Panc1 (cell line): ENCODE measurements at regions not wholly inside any gene's neighbourhood (a gene's known extent, or its start where the extent isn't known, plus 50 kb on each side); places are given as distances from the start of the nearest gene placed in this dataset.

Experiments used
- ATAC-seq: fragments of 200-7000 bp; cut with Tn5 transposase; 2 replicates; pipeline ENCODE4 v1.9.1; 2020; ENCODE audit warnings: mild to moderate bottlenecking, moderate library complexity
- BruUV-seq: library from RNA; stranded (reverse); fragments of 400-500 nt; replicated peaks from 2 replicates; lab custom pipeline; 2021; lab: Mats Ljungman, UMichigan
- CTCF ChIA-PET: fragments of 300-600 bp; sonication (Branson Sonifier 250); formaldehyde crosslinking; loops from one replicate; lab custom pipeline; 2022; ENCODE audit warnings: antibody characterized with exemption; lab: Charles Lee
- POLR2A ChIA-PET: fragments of 300-600 bp; sonication (Branson Sonifier 250); formaldehyde crosslinking; loops from one replicate; lab custom pipeline; 2022; ENCODE audit warnings: antibody characterized with exemption; lab: Charles Lee
- DNase-seq: peaks from one replicate; pipeline ENCODE4 v3.0.0-alpha.2; 2010; ENCODE audit warnings: low read depth, low spot score
- H3K27ac ChIP-seq: 2 replicates; pipeline ENCODE4 v1.5.1; 2011; ENCODE audit warnings: mild to moderate bottlenecking, low read length, inconsistent platforms
- H3K27me3 ChIP-seq: fragments of 200-500 bp; sonication (Bioruptor generic); 2 replicates; pipeline ENCODE4 v1.6.0; 2014; ENCODE audit warnings: low read length, inconsistent platforms; ENCODE audit not compliant: control insufficient read depth, insufficient read depth
- H3K36me3 ChIP-seq: fragments of 200-500 bp; sonication (Bioruptor generic); 2 replicates; pipeline ENCODE4 v1.5.1; 2014; ENCODE audit warnings: inconsistent platforms, mild to moderate bottlenecking, low read length, moderate library complexity; ENCODE audit not compliant: control insufficient read depth, insufficient read depth
- H3K4me1 ChIP-seq: 2 replicates; pipeline ENCODE4 v1.5.1; 2011; ENCODE audit warnings: inconsistent platforms, mild to moderate bottlenecking, low read length, moderate library complexity; ENCODE audit not compliant: control insufficient read depth, insufficient read depth
- H3K4me3 ChIP-seq, 2 experiments: 2 replicates each; pipeline ENCODE4 v1.5.1; 2011 to 2012; ENCODE audit warnings: low read depth in 2 of 2, low read length in 2 of 2, mild to moderate bottlenecking in 2 of 2, inconsistent platforms in 1 of 2, moderate library complexity in 1 of 2
- H3K9me3 ChIP-seq: fragments of 200-500 bp; sonication (Bioruptor generic); 2 replicates; pipeline ENCODE4 v1.5.1; 2014; ENCODE audit warnings: low read depth, mild to moderate bottlenecking, inconsistent platforms, low read length, moderate library complexity; ENCODE audit not compliant: control insufficient read depth, insufficient read depth
- POLR2AphosphoS5 ChIP-seq: IDR thresholded peaks from 2 replicates; pipeline ENCODE4 v1.6.1; 2012; ENCODE audit warnings: mild to moderate bottlenecking, low read depth, low read length, moderate library complexity
- SIN3A ChIP-seq: IDR thresholded peaks from 2 replicates; pipeline ENCODE4 v1.6.1; 2012; ENCODE audit warnings: low read depth, mild to moderate bottlenecking, low read length, moderate library complexity, borderline replicate concordance; ENCODE audit not compliant: insufficient read depth
- TCF7L2 ChIP-seq: IDR thresholded peaks from 2 replicates; pipeline ENCODE4 v1.6.1; 2011; ENCODE audit warnings: mild to moderate bottlenecking, low read depth, low read length, inconsistent platforms
- in situ Hi-C: cut with HindIII; loops from 2 replicates; pipeline ENCODE4 v1.10.0; 2016; ENCODE audit warnings: low sequenced_read_pairs, low pct_unique_long_range_greater_than_20kb
- intact Hi-C: fragments of 100-400 bp; cut with micrococcal nuclease; formaldehyde crosslinking; loops from one replicate; pipeline ENCODE4 v1.10.0; 2022; ENCODE audit not compliant: unreplicated experiment
- TF ChIP-seq, protein P1 (sequence below), 2 experiments: IDR thresholded peaks; 2 replicates each; pipeline ENCODE4 v1.6.1; 2011 to 2012; ENCODE audit warnings: low read depth in 2 of 2, control low read depth in 1 of 2, low read length in 1 of 2, mild to moderate bottlenecking in 1 of 2, moderate library complexity in 1 of 2; ENCODE audit not compliant: insufficient read depth in 1 of 2
- TF ChIP-seq, protein P2 (sequence below): fragments of 450-650 bp; IDR thresholded peaks from 2 replicates; pipeline ENCODE4 v1.5.1; 2017; ENCODE audit warnings: mild to moderate bottlenecking

DNA sequence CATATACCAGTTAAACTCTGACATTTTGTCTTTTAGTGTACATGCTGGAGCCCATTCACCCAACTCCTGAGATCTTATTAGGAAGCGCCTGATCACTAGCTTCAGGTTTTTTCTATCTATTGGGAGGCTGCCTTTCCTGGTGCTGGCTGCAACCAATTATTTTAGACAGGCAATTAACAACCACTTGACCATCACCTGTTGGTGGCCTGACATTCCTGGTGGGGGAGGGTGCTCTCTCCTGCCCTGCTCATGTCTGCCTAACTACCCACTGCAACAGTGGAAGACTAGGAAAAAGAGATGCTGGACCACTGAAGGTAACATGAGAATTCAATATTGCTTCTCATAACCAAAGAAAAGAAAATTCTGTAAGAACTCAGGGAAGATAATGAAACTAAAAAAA lies 190.3 kb upstream of the GRM3 start:
- no peak for ATAC-seq
- no peaks in the 10 kb centered on the region for H3K36me3 ChIP-seq
- no TSS peak for BruUV-seq
- no peaks in the 10 kb centered on the region for H3K27me3 ChIP-seq
- CTCF ChIA-PET, result no interaction called here
- intact Hi-C loops (no loop called here), in situ Hi-C loops (no loop called here)
- no peak overlapping the region for H3K4me3 ChIP-seq
- TF ChIP-seq, protein P1, sequence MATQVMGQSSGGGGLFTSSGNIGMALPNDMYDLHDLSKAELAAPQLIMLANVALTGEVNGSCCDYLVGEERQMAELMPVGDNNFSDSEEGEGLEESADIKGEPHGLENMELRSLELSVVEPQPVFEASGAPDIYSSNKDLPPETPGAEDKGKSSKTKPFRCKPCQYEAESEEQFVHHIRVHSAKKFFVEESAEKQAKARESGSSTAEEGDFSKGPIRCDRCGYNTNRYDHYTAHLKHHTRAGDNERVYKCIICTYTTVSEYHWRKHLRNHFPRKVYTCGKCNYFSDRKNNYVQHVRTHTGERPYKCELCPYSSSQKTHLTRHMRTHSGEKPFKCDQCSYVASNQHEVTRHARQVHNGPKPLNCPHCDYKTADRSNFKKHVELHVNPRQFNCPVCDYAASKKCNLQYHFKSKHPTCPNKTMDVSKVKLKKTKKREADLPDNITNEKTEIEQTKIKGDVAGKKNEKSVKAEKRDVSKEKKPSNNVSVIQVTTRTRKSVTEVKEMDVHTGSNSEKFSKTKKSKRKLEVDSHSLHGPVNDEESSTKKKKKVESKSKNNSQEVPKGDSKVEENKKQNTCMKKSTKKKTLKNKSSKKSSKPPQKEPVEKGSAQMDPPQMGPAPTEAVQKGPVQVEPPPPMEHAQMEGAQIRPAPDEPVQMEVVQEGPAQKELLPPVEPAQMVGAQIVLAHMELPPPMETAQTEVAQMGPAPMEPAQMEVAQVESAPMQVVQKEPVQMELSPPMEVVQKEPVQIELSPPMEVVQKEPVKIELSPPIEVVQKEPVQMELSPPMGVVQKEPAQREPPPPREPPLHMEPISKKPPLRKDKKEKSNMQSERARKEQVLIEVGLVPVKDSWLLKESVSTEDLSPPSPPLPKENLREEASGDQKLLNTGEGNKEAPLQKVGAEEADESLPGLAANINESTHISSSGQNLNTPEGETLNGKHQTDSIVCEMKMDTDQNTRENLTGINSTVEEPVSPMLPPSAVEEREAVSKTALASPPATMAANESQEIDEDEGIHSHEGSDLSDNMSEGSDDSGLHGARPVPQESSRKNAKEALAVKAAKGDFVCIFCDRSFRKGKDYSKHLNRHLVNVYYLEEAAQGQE (IDR thresholded peaks at IDR 0.05; ENCODE audit: insufficient read depth in 1 of 2, low read depth in 2 of 2, low read length in 1 of 2), result no peak
- TF ChIP-seq, protein P2, sequence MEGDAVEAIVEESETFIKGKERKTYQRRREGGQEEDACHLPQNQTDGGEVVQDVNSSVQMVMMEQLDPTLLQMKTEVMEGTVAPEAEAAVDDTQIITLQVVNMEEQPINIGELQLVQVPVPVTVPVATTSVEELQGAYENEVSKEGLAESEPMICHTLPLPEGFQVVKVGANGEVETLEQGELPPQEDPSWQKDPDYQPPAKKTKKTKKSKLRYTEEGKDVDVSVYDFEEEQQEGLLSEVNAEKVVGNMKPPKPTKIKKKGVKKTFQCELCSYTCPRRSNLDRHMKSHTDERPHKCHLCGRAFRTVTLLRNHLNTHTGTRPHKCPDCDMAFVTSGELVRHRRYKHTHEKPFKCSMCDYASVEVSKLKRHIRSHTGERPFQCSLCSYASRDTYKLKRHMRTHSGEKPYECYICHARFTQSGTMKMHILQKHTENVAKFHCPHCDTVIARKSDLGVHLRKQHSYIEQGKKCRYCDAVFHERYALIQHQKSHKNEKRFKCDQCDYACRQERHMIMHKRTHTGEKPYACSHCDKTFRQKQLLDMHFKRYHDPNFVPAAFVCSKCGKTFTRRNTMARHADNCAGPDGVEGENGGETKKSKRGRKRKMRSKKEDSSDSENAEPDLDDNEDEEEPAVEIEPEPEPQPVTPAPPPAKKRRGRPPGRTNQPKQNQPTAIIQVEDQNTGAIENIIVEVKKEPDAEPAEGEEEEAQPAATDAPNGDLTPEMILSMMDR, result no peak
- H3K27ac ChIP-seq, result no peak overlapping the region
- no peaks in the 10 kb centered on the region for H3K4me1 ChIP-seq
- POLR2A ChIA-PET, result interaction anchor here (0.6 kb wide), 1 partner anchor 558 kb away, joined by 3 read pairs; no protein-coding TSS in a partner anchor
- DNase-seq, result no peak
- H3K9me3 ChIP-seq, result no peaks in the 10 kb centered on the region

DNA sequence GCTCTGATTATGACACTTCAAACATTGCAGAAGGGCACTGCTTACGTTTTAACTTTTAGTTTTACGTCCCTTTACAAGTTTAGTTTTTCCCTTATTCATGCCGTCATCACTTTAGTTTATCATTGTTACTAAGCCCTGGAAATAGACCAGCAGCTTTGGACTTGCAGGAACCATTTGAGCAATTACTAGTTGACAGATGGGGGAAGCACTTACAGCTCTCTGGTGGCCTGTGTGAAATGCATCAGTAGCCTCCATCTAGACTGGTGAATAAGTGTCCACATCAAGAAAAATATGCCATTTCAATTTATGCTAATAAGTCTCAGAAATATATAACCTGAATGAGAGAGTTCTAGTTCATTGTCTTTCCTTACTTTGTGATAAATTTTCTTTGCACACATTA lies 194.9 kb upstream of the GRM3 start:
- no peak overlapping the region for H3K27ac ChIP-seq
- H3K36me3 ChIP-seq, result no peaks in the 10 kb centered on the region
- in situ Hi-C loops (no loop called here), intact Hi-C loops (no loop called here)
- TF ChIP-seq SIN3A (no peak), TCF7L2 (no peak), POLR2AphosphoS5 (no peak)
- TF ChIP-seq, protein P1 (IDR thresholded peaks at IDR 0.05; ENCODE audit: insufficient read depth in 1 of 2, low read depth in 2 of 2, low read length in 1 of 2), result no peak
- TF ChIP-seq, protein P2, result no peak
- no peak overlapping the region for H3K4me3 ChIP-seq
- H3K27me3 ChIP-seq, result no peaks in the 10 kb centered on the region
- no TSS peak for BruUV-seq
- DNase-seq (no peak), ATAC-seq (no peak)
- H3K4me1 ChIP-seq, result no peaks in the 10 kb centered on the region
- POLR2A ChIA-PET, result no interaction called here
- H3K9me3 ChIP-seq, result no peaks in the 10 kb centered on the region
- CTCF ChIA-PET, result no interaction called here
